Motor neuron (in vitro differentiated cells): ENCODE measurements at regions not wholly inside any gene's neighbourhood (a gene's known extent, or its start where the extent isn't known, plus 50 kb on each side); places are given as distances from the start of the nearest gene placed in this dataset.
A peak's percentile ranks its signal among the peaks of the same experiment; 100 is the strongest.

ENCODE experiments used
- ATAC-seq, 8 experiments: fragments of 200-7000 bp; cut with Tn5 transposase; replicated peaks in 6 of 8; 2 replicates each; pipeline ENCODE4 v1.8.0; 2021; ENCODE audit warnings: mild to moderate bottlenecking in 8 of 8, moderate library complexity in 8 of 8
- H3K27ac ChIP-seq, 2 donors: fragments of 250-450 bp; sonication (Bioruptor Pico); 2 replicates each; pipeline ENCODE4 v1.9.0; 2021; ENCODE audit warnings: antibody characterized with exemption in 2 of 2, mild to moderate bottlenecking in 2 of 2, moderate library complexity in 1 of 2
- H3K4me1 ChIP-seq, 2 donors: fragments of 250-450 bp; sonication (Bioruptor Pico); replicated peaks in 1 of 2; 2 replicates each; pipeline ENCODE4 v1.6.1; 2021; ENCODE audit warnings: antibody characterized with exemption in 2 of 2, mild to moderate bottlenecking in 2 of 2, moderate library complexity in 1 of 2
- H3K4me3 ChIP-seq, 5 donors: fragments of 250-450 bp; sonication (Bioruptor Pico); 2 replicates each; pipeline ENCODE4 v1.9.0; 2021; ENCODE audit warnings: antibody characterized with exemption in 5 of 5, mild to moderate bottlenecking in 5 of 5, moderate library complexity in 4 of 5
- WGBS, 10 experiments: fragments of 450-650 bp; shearing (Covaris generic); methylation state at CpG; one replicate each; pipeline ENCODE4 v1.0.0; 2022; 5-methylcytosine and 5-hydroxymethylcytosine counted together
- in situ Hi-C, 9 experiments: fragments of 400-800 bp; cut with MboI; loops; one replicate each; pipeline ENCODE4 v1.15.0; 2021; ENCODE audit warnings: low sequenced_read_pairs in 9 of 9, low pct_unique_long_range_greater_than_20kb in 2 of 9; ENCODE audit not compliant: unreplicated experiment in 9 of 9

- Histone ChIP-seq H3K4me3 (no peak overlapping the region), H3K27ac (no peak overlapping the region), H3K4me1 (no peaks in the 10 kb centered on the region)
- in situ Hi-C loops, result no loop called here
- ATAC-seq, result no peak
- 13 to 86% (median 62%) methylated on average over 3 to 7 of the region's 9 CpGs; no CpG with 5 or more reads in 1 of the 10 experiments for WGBS, 10 experiments
Measured at GRCh38 chr5:169442913-169443784, 140.4 kb upstream of the SPDL1 start.

- Histone ChIP-seq H3K27ac (no peak overlapping the region), H3K4me3 (no peak overlapping the region), H3K4me1 (no peaks in the 10 kb centered on the region)
- in situ Hi-C loops, result no loop called here
- 0 to 100% (median 70%) methylated on average over 1 to 2 of the region's 2 CpGs for WGBS, 10 experiments
- peak in 2 of 8 experiments; percentile 54 to 57 for ATAC-seq
Measured at GRCh38 chr5:169442403-169442874, 141.1 kb upstream of the SPDL1 start.

GRCh38 chr5:169440107-169440705 lies 139.3 kb upstream of the SLIT3 start:
- H3K4me1 ChIP-seq, result no peaks in the 10 kb centered on the region
- H3K27ac ChIP-seq, result no peak overlapping the region
- no peak overlapping the region for H3K4me3 ChIP-seq
- 56 to 100% (median 83%) methylated on average over 1 to 3 of the region's 3 CpGs; no CpG with 5 or more reads in 3 of the 10 experiments for whole genome bisulfite sequencing, 10 experiments
- ATAC-seq, result no peak
- in situ Hi-C loops, result no loop called here

GRCh38 chr5:169439362-169439761 lies 138.4 kb upstream of the SLIT3 start:
- in situ Hi-C loops, result no loop called here
- ATAC-seq, result no peak
- H3K27ac ChIP-seq, result no peak overlapping the region
- WGBS, 10 experiments, result 62 to 100% (median 80%) methylated on average over 1 to 4 of the region's 4 CpGs; no CpG with 5 or more reads in 3 of the 10 experiments
- no peak overlapping the region for H3K4me3 ChIP-seq
- no peaks in the 10 kb centered on the region for H3K4me1 ChIP-seq

- no peaks in the 10 kb centered on the region for H3K4me1 ChIP-seq
- H3K27ac ChIP-seq, result no peak overlapping the region
- 11 to 94% (median 78%) methylated on average over 2 to 7 of the region's 7 CpGs for WGBS, 10 experiments
- H3K4me3 ChIP-seq, result no peak overlapping the region
- no peak for ATAC-seq
- in situ Hi-C loops, result no loop called here
Measured at GRCh38 chr5:169435506-169436229, 134.7 kb upstream of the SLIT3 start.

- Histone ChIP-seq H3K4me3 (no peak overlapping the region), H3K4me1 (no peaks in the 10 kb centered on the region), H3K27ac (no peak overlapping the region)
- 4 to 87% (median 60%) methylated on average over 1 to 5 of the region's 5 CpGs; no CpG with 5 or more reads in 3 of the 10 experiments for WGBS, 10 experiments
- in situ Hi-C loops, result no loop called here
- ATAC-seq, result peak in 4 of 8 experiments; percentile 21 to 75 (median 67)
Measured at GRCh38 chr5:169433221-169433651, 132.3 kb upstream of the SLIT3 start.

GRCh38 chr5:169431386-169431785 lies 130.4 kb upstream of the SLIT3 start:
- ATAC-seq, result no peak
- no peak overlapping the region for H3K27ac ChIP-seq
- H3K4me3 ChIP-seq, result no peak overlapping the region
- H3K4me1 ChIP-seq, result peaks cover 0 to 6% of the 10 kb centered on the region in 2 donors
- in situ Hi-C loops, result no loop called here
- 51 to 100% (median 67%) methylated on average over 1 to 3 of the region's 3 CpGs for WGBS, 10 experiments

- Histone ChIP-seq H3K27ac (no peak overlapping the region), H3K4me3 (no peak overlapping the region), H3K4me1 (peaks cover under 1 to 6% of the 10 kb centered on the region in 2 donors)
- in situ Hi-C loops, result no loop called here
- WGBS, 10 experiments, result 80 to 100% (median 94%) methylated on average over 1 of the region's 1 CpG; no CpG with 5 or more reads in 2 of the 10 experiments
- no peak for ATAC-seq
Measured at GRCh38 chr5:169430671-169431070, 129.7 kb upstream of the SLIT3 start.

- peak in 1 of 8 experiments; percentile 18 for ATAC-seq
- WGBS, 10 experiments, result 0 to 81% (median 63%) methylated on average over 1 to 2 of the region's 2 CpGs; no CpG with 5 or more reads in 5 of the 10 experiments
- Histone ChIP-seq H3K4me3 (no peak overlapping the region), H3K27ac (no peak overlapping the region), H3K4me1 (peaks cover 17 to 18% of the 10 kb centered on the region in 2 donors)
- in situ Hi-C loops, result no loop called here
Measured at GRCh38 chr5:169429044-169429443, 128.1 kb upstream of the SLIT3 start.

GRCh38 chr5:169426784-169427183 lies 125.8 kb upstream of the SLIT3 start:
- in situ Hi-C loops, result no loop called here
- peak overlapping the region in 1 of 5 donors; percentile 4 for H3K4me3 ChIP-seq
- ATAC-seq, result peak in 3 of 8 experiments; percentile 40 to 68 (median 67)
- WGBS, 10 experiments, result 60 to 100% (median 80%) methylated on average over 1 to 4 of the region's 6 CpGs; no CpG with 5 or more reads in 3 of the 10 experiments
- peaks cover 21 to 22% of the 10 kb centered on the region in 2 donors for H3K4me1 ChIP-seq
- H3K27ac ChIP-seq, result no peak overlapping the region

GRCh38 chr5:169424670-169425378 lies 123.9 kb upstream of the SLIT3 start:
- in situ Hi-C loops, result no loop called here
- 12 to 71% (median 54%) methylated on average over 2 to 4 of the region's 4 CpGs; no CpG with 5 or more reads in 7 of the 10 experiments for WGBS, 10 experiments
- Histone ChIP-seq H3K4me3 (no peak overlapping the region), H3K27ac (peak overlapping the region in 1 of 2 donors; percentile 17), H3K4me1 (peaks cover 21 to 22% of the 10 kb centered on the region in 2 donors)
- ATAC-seq, result peak in 4 of 8 experiments; percentile 42 to 80 (median 75)

- WGBS, 10 experiments, result 0 to 100% (median 70%) methylated on average over 1 to 2 of the region's 2 CpGs; no CpG with 5 or more reads in 3 of the 10 experiments
Measured at GRCh38 chr5:169424279-169424655, 123.3 kb upstream of the SLIT3 start.

More at GRCh38 chr5:169424279-169424655, 123.3 kb upstream of the SLIT3 start:
- peak in 1 of 8 experiments; percentile 16 for ATAC-seq
- Histone ChIP-seq H3K4me1 (peaks cover 21 to 22% of the 10 kb centered on the region in 2 donors), H3K4me3 (no peak overlapping the region), H3K27ac (no peak overlapping the region)
- in situ Hi-C loops, result no loop called here
